ENCODE measurements at regions not wholly inside any gene's neighbourhood (a gene's known extent, or its start where the extent isn't known, plus 50 kb on each side); places are given as distances from the start of the nearest gene placed in this dataset.

- Mint-ChIP-seq H3K4me1 (ENCODE audit: low read depth) (no peaks in the 10 kb centered on the region), H3K9me3 (no peaks in the 10 kb centered on the region), H3K36me3 (ENCODE audit: low read depth) (no peaks in the 10 kb centered on the region), H3K4me3 (no peak overlapping the region), H3K27me3 (no peaks in the 10 kb centered on the region), H3K27ac (no peak overlapping the region)
- no peak for DNase-seq
These were observed 374.2 kb upstream of the LARGE1 start for GRCh38 chr22:34294476-34294875.

GRCh38 chr22:34294986-34295385 lies 374.7 kb upstream of the LARGE1 start:
- Mint-ChIP-seq H3K36me3 (ENCODE audit: low read depth) (no peaks in the 10 kb centered on the region), H3K27me3 (no peaks in the 10 kb centered on the region), H3K4me1 (ENCODE audit: low read depth) (no peaks in the 10 kb centered on the region), H3K27ac (no peak overlapping the region), H3K4me3 (no peak overlapping the region), H3K9me3 (no peaks in the 10 kb centered on the region)
- no peak for DNase-seq

- no peaks in the 10 kb centered on the region for H3K36me3 Mint-ChIP-seq (ENCODE audit: low read depth)
- no peak overlapping the region for H3K27ac Mint-ChIP-seq
- H3K4me3 Mint-ChIP-seq = no peak overlapping the region
- H3K27me3 Mint-ChIP-seq = no peaks in the 10 kb centered on the region
- no peaks in the 10 kb centered on the region for H3K4me1 Mint-ChIP-seq (ENCODE audit: low read depth)
- DNase-seq = no peak
- no peaks in the 10 kb centered on the region for H3K9me3 Mint-ChIP-seq
These were observed 376.2 kb upstream of the LARGE1 start for GRCh38 chr22:34296461-34296860.

GRCh38 chr22:34297536-34298120 lies 377.4 kb upstream of the LARGE1 start:
- Mint-ChIP-seq H3K27me3 (no peaks in the 10 kb centered on the region), H3K4me1 (ENCODE audit: low read depth) (no peaks in the 10 kb centered on the region), H3K36me3 (ENCODE audit: low read depth) (no peaks in the 10 kb centered on the region), H3K4me3 (no peak overlapping the region), H3K9me3 (no peaks in the 10 kb centered on the region), H3K27ac (no peak overlapping the region)
- DNase-seq = no peak

- Mint-ChIP-seq H3K4me3 (no peak overlapping the region), H3K36me3 (ENCODE audit: low read depth) (no peaks in the 10 kb centered on the region), H3K4me1 (ENCODE audit: low read depth) (no peaks in the 10 kb centered on the region), H3K27me3 (no peaks in the 10 kb centered on the region), H3K27ac (no peak overlapping the region), H3K9me3 (no peaks in the 10 kb centered on the region)
- DNase-seq = no peak
These were observed 379.2 kb upstream of the LARGE1 start for GRCh38 chr22:34299496-34299895.

- H3K36me3 Mint-ChIP-seq (ENCODE audit: low read depth) = no peaks in the 10 kb centered on the region
- no peak for DNase-seq
- no peaks in the 10 kb centered on the region for H3K9me3 Mint-ChIP-seq
- H3K27me3 Mint-ChIP-seq = no peaks in the 10 kb centered on the region
- H3K4me1 Mint-ChIP-seq (ENCODE audit: low read depth) = no peaks in the 10 kb centered on the region
- no peak overlapping the region for H3K27ac Mint-ChIP-seq
- H3K4me3 Mint-ChIP-seq = no peak overlapping the region
These were observed 381.3 kb upstream of the LARGE1 start for GRCh38 chr22:34301569-34301968.

- Mint-ChIP-seq H3K36me3 (ENCODE audit: low read depth) (no peaks in the 10 kb centered on the region), H3K4me1 (ENCODE audit: low read depth) (no peaks in the 10 kb centered on the region), H3K27me3 (no peaks in the 10 kb centered on the region), H3K9me3 (no peaks in the 10 kb centered on the region), H3K27ac (no peak overlapping the region), H3K4me3 (no peak overlapping the region)
- no peak for DNase-seq
These were observed 383.4 kb upstream of the LARGE1 start for GRCh38 chr22:34303656-34304055.

- no peak overlapping the region for H3K27ac Mint-ChIP-seq
- no peaks in the 10 kb centered on the region for H3K4me1 Mint-ChIP-seq (ENCODE audit: low read depth)
- DNase-seq = no peak
- peaks cover 2% of the 10 kb centered on the region for H3K9me3 Mint-ChIP-seq
- no peak overlapping the region for H3K4me3 Mint-ChIP-seq
- no peaks in the 10 kb centered on the region for H3K36me3 Mint-ChIP-seq (ENCODE audit: low read depth)
- peaks cover 2% of the 10 kb centered on the region for H3K27me3 Mint-ChIP-seq
These were observed 386.1 kb upstream of the LARGE1 start for GRCh38 chr22:34306361-34306760.

- H3K9me3 Mint-ChIP-seq = peaks cover 2% of the 10 kb centered on the region
- H3K36me3 Mint-ChIP-seq (ENCODE audit: low read depth) = no peaks in the 10 kb centered on the region
- peaks cover 2% of the 10 kb centered on the region for H3K27me3 Mint-ChIP-seq
- no peak overlapping the region for H3K4me3 Mint-ChIP-seq
- DNase-seq = no peak
- no peak overlapping the region for H3K27ac Mint-ChIP-seq
- no peaks in the 10 kb centered on the region for H3K4me1 Mint-ChIP-seq (ENCODE audit: low read depth)
These were observed 387.8 kb upstream of the LARGE1 start for GRCh38 chr22:34308101-34308500.

GRCh38 chr22:34319346-34319745 lies 399.1 kb upstream of the LARGE1 start:
- no peak overlapping the region for H3K27ac Mint-ChIP-seq
- H3K9me3 Mint-ChIP-seq = peaks cover 15% of the 10 kb centered on the region
- H3K36me3 Mint-ChIP-seq (ENCODE audit: low read depth) = no peaks in the 10 kb centered on the region
- H3K4me1 Mint-ChIP-seq (ENCODE audit: low read depth) = no peaks in the 10 kb centered on the region
- DNase-seq = no peak
- H3K4me3 Mint-ChIP-seq = no peak overlapping the region
- H3K27me3 Mint-ChIP-seq = no peaks in the 10 kb centered on the region

- Mint-ChIP-seq H3K4me1 (ENCODE audit: low read depth) (no peaks in the 10 kb centered on the region), H3K27ac (no peak overlapping the region), H3K4me3 (no peak overlapping the region), H3K9me3 (no peaks in the 10 kb centered on the region), H3K36me3 (ENCODE audit: low read depth) (no peaks in the 10 kb centered on the region), H3K27me3 (no peaks in the 10 kb centered on the region)
- DNase-seq = no peak
These were observed 404.5 kb upstream of the LARGE1 start for GRCh38 chr22:34324763-34325162.

- H3K27me3 Mint-ChIP-seq = no peaks in the 10 kb centered on the region
- no peaks in the 10 kb centered on the region for H3K36me3 Mint-ChIP-seq (ENCODE audit: low read depth)
- H3K27ac Mint-ChIP-seq = no peak overlapping the region
- H3K4me3 Mint-ChIP-seq = no peak overlapping the region
- DNase-seq = no peak
- H3K4me1 Mint-ChIP-seq (ENCODE audit: low read depth) = no peaks in the 10 kb centered on the region
- no peaks in the 10 kb centered on the region for H3K9me3 Mint-ChIP-seq
These were observed 406.6 kb upstream of the LARGE1 start for GRCh38 chr22:34326901-34327300.

- Mint-ChIP-seq H3K4me3 (no peak overlapping the region), H3K36me3 (ENCODE audit: low read depth) (no peaks in the 10 kb centered on the region), H3K4me1 (ENCODE audit: low read depth) (no peaks in the 10 kb centered on the region), H3K27me3 (no peaks in the 10 kb centered on the region), H3K27ac (no peak overlapping the region), H3K9me3 (peaks cover 11% of the 10 kb centered on the region)
- no peak for DNase-seq
These were observed 410.2 kb upstream of the LARGE1 start for GRCh38 chr22:34330432-34330831.

- H3K27me3 Mint-ChIP-seq = no peaks in the 10 kb centered on the region
- H3K9me3 Mint-ChIP-seq = peaks cover 18% of the 10 kb centered on the region
- DNase-seq = no peak
- no peak overlapping the region for H3K4me3 Mint-ChIP-seq
- no peaks in the 10 kb centered on the region for H3K4me1 Mint-ChIP-seq (ENCODE audit: low read depth)
- H3K27ac Mint-ChIP-seq = no peak overlapping the region
- H3K36me3 Mint-ChIP-seq (ENCODE audit: low read depth) = no peaks in the 10 kb centered on the region
These were observed 413.0 kb upstream of the LARGE1 start for GRCh38 chr22:34333285-34333684.

- Mint-ChIP-seq H3K36me3 (ENCODE audit: low read depth) (no peaks in the 10 kb centered on the region), H3K4me1 (ENCODE audit: low read depth) (no peaks in the 10 kb centered on the region)
These were observed 414.6 kb upstream of the LARGE1 start for GRCh38 chr22:34334893-34335292.

GRCh38 chr22:34344702-34345101 lies 424.4 kb upstream of the LARGE1 start:
- Mint-ChIP-seq H3K36me3 (ENCODE audit: low read depth) (no peaks in the 10 kb centered on the region), H3K4me1 (ENCODE audit: low read depth) (no peaks in the 10 kb centered on the region)

More at GRCh38 chr22:34334893-34335292, 414.6 kb upstream of the LARGE1 start:
- Mint-ChIP-seq H3K9me3 (peaks cover 18% of the 10 kb centered on the region), H3K27ac (no peak overlapping the region), H3K4me3 (no peak overlapping the region), H3K27me3 (no peaks in the 10 kb centered on the region)
- no peak for DNase-seq

More at GRCh38 chr22:34344702-34345101, 424.4 kb upstream of the LARGE1 start:
- DNase-seq = no peak
- Mint-ChIP-seq H3K27ac (no peak overlapping the region), H3K27me3 (peaks cover 2% of the 10 kb centered on the region), H3K9me3 (no peaks in the 10 kb centered on the region), H3K4me3 (no peak overlapping the region)

Measured in activated T-cell treated with anti-CD3 and anti-CD28 coated beads, Interleukin-2, amount 50 U/mL, for 24 hours (primary cell).